KMS-11 (cell line): ENCODE measurements at regions not wholly inside any gene's neighbourhood (a gene's known extent, or its start where the extent isn't known, plus 50 kb on each side); places are given as distances from the start of the nearest gene placed in this dataset.

Experiments
- H2AFZ ChIP-seq: fragments of 200-600 bp; sonication (generic); 2 replicates; pipeline ENCODE4 v1.6.1; 2016; ENCODE audit warnings: antibody characterized with exemption, mixed run types, low read depth
- H3K27ac ChIP-seq: fragments of 200-600 bp; sonication (generic); 2 replicates; pipeline ENCODE4 v1.6.1; 2016; ENCODE audit warnings: mild to moderate bottlenecking, mixed run types
- H3K27me3 ChIP-seq: fragments of 200-600 bp; sonication (generic); 2 replicates; pipeline ENCODE4 v1.6.1; 2017; ENCODE audit warnings: mild to moderate bottlenecking, low read depth, mixed run types, moderate library complexity; ENCODE audit not compliant: insufficient read depth
- H3K36me3 ChIP-seq: fragments of 200-600 bp; sonication (generic); 2 replicates; pipeline ENCODE4 v1.6.1; 2017; ENCODE audit warnings: mild to moderate bottlenecking, mixed run types; ENCODE audit not compliant: insufficient read depth
- H3K4me1 ChIP-seq: fragments of 200-600 bp; sonication (generic); 2 replicates; pipeline ENCODE4 v1.6.1; 2016; ENCODE audit warnings: mild to moderate bottlenecking, low read depth, mixed run types; ENCODE audit not compliant: poor library complexity, severe bottlenecking
- H3K4me2 ChIP-seq: fragments of 200-600 bp; sonication (generic); 2 replicates; pipeline ENCODE4 v1.7.0; 2016; ENCODE audit warnings: mild to moderate bottlenecking, mixed run types
- H3K4me3 ChIP-seq: fragments of 200-600 bp; sonication (generic); IDR thresholded peaks from 2 replicates; pipeline ENCODE4 v1.6.1; 2017; ENCODE audit warnings: low read depth, low read length, mixed read lengths; ENCODE audit not compliant: insufficient read depth
- H3K79me2 ChIP-seq: fragments of 200-600 bp; sonication (generic); 2 replicates; pipeline ENCODE4 v1.6.1; 2016; ENCODE audit warnings: low read depth, mixed run types; ENCODE audit not compliant: insufficient read depth
- H3K9ac ChIP-seq: fragments of 200-600 bp; sonication (generic); 2 replicates; pipeline ENCODE4 v1.6.1; 2016; ENCODE audit warnings: mild to moderate bottlenecking, mixed run types
- H4K20me1 ChIP-seq: fragments of 200-600 bp; sonication (generic); 2 replicates; pipeline ENCODE4 v1.6.1; 2016; ENCODE audit warnings: mild to moderate bottlenecking, mixed run types; ENCODE audit not compliant: insufficient read depth
- TF ChIP-seq, protein P1 (sequence below): fragments of 200-600 bp; sonication (generic); conservative IDR thresholded peaks from 2 replicates; pipeline ENCODE4 v1.6.1; 2017; ENCODE audit warnings: low read depth, mild to moderate bottlenecking, antibody characterized with exemption, low read length, moderate library complexity, mixed read lengths

DNA sequence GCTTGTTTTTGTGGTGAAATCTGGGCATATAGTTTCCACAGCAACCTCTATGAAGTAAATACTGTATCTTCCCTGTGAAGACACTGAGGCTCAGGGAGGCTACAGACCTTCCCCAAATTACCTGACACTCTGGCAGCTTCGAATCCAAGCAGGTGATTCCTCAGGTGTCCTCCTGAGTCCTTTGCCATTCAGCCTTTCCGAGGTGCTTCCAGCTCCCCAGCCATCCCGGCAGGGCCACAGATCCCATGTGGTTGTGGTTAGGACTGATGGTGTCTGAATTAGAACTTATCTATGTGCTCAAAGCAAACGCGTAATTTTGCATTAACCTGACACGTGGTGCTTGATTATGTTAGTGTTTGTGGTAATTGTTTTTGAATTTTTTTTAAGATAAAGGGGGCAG is 785.6 kb downstream of the BRD1 start:
- Histone ChIP-seq H3K4me1 (no peaks in the 10 kb centered on the region), H3K79me2 (no peaks in the 10 kb centered on the region), H3K4me3 (no peak overlapping the region), H3K36me3 (no peaks in the 10 kb centered on the region), H3K9ac (no peak overlapping the region), H3K27ac (no peak overlapping the region), H2AFZ (no peak overlapping the region), H4K20me1 (no peaks in the 10 kb centered on the region), H3K4me2 (no peak overlapping the region), H3K27me3 (no peaks in the 10 kb centered on the region; the same call in 1 of the 2 replicates)
- TF ChIP-seq, protein P1, sequence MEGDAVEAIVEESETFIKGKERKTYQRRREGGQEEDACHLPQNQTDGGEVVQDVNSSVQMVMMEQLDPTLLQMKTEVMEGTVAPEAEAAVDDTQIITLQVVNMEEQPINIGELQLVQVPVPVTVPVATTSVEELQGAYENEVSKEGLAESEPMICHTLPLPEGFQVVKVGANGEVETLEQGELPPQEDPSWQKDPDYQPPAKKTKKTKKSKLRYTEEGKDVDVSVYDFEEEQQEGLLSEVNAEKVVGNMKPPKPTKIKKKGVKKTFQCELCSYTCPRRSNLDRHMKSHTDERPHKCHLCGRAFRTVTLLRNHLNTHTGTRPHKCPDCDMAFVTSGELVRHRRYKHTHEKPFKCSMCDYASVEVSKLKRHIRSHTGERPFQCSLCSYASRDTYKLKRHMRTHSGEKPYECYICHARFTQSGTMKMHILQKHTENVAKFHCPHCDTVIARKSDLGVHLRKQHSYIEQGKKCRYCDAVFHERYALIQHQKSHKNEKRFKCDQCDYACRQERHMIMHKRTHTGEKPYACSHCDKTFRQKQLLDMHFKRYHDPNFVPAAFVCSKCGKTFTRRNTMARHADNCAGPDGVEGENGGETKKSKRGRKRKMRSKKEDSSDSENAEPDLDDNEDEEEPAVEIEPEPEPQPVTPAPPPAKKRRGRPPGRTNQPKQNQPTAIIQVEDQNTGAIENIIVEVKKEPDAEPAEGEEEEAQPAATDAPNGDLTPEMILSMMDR, result no peak

- Histone ChIP-seq H3K27me3 (no peaks in the 10 kb centered on the region; the same call in 1 of the 2 replicates), H4K20me1 (no peaks in the 10 kb centered on the region), H3K27ac (no peak overlapping the region), H3K4me3 (no peak overlapping the region), H3K36me3 (no peaks in the 10 kb centered on the region), H3K79me2 (no peaks in the 10 kb centered on the region), H3K4me2 (no peak overlapping the region), H2AFZ (no peak overlapping the region), H3K4me1 (no peaks in the 10 kb centered on the region), H3K9ac (no peak overlapping the region)
- TF ChIP-seq, protein P1, result no peak
Measured at GRCh38 chr22:49040754-49041467, 786.8 kb downstream of the BRD1 start.

DNA sequence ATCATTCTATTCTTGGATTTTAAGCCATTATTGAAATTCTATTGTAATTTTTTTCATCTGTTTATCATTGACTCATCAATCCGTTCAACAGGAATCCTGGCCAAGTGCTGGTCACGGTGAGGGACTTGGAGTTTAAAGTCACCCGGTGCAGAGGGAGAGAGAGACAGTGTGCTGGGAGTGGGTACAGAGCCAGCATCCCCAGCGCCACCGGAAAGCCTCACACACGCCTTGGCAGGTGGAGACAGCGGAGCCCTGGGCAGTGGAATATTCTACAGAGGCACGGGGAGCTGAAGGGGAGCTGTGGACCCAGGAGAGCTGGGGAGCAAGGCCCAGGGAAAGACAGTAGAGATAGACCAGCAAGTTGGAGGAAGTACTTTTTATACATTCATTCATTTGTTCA is 787.6 kb downstream of the BRD1 start:
- no peak overlapping the region for H3K4me2 ChIP-seq
- H3K27me3 ChIP-seq, result no peaks in the 10 kb centered on the region; the same call in 1 of the 2 replicates
- no peak overlapping the region for H3K27ac ChIP-seq
- TF ChIP-seq, protein P1, result no peak
- H3K36me3 ChIP-seq, result no peaks in the 10 kb centered on the region
- no peaks in the 10 kb centered on the region for H3K4me1 ChIP-seq
- no peaks in the 10 kb centered on the region for H4K20me1 ChIP-seq
- H3K79me2 ChIP-seq, result no peaks in the 10 kb centered on the region
- H2AFZ ChIP-seq, result no peak overlapping the region
- H3K4me3 ChIP-seq, result no peak overlapping the region
- no peak overlapping the region for H3K9ac ChIP-seq

GRCh38 chr22:49039625-49040024 is 788.0 kb downstream of the BRD1 start:
- no peak overlapping the region for H2AFZ ChIP-seq
- H3K4me3 ChIP-seq, result no peak overlapping the region
- no peaks in the 10 kb centered on the region for H3K36me3 ChIP-seq
- no peak overlapping the region for H3K9ac ChIP-seq
- no peaks in the 10 kb centered on the region for H4K20me1 ChIP-seq
- H3K4me2 ChIP-seq, result no peak overlapping the region
- H3K27ac ChIP-seq, result no peak overlapping the region
- no peaks in the 10 kb centered on the region; the same call in 1 of the 2 replicates for H3K27me3 ChIP-seq
- H3K4me1 ChIP-seq, result no peaks in the 10 kb centered on the region
- TF ChIP-seq, protein P1, result no peak
- no peaks in the 10 kb centered on the region for H3K79me2 ChIP-seq
